Naive thymus-derived CD4-positive, alpha-beta T cell (primary cell): ENCODE measurements at regions not wholly inside any gene's neighbourhood (a gene's known extent, or its start where the extent isn't known, plus 50 kb on each side); places are given as distances from the start of the nearest gene placed in this dataset.

ENCODE experiments used
- ATAC-seq: fragments of 150-1000 bp; cut with Tn5 transposase; 2 replicates; pipeline ENCODE4 v1.10.0; 2021; ENCODE audit warnings: mild to moderate bottlenecking, moderate library complexity
- CTCF ChIA-PET: fragments of 350-600 bp; sonication (Branson Sonifier 250); formaldehyde crosslinking; loops from one replicate; lab custom pipeline; 2021; ENCODE audit warnings: antibody characterized with exemption; lab: Charles Lee
- POLR2A ChIA-PET: fragments of 350-600 bp; sonication (Branson Sonifier 250); formaldehyde crosslinking; loops from one replicate; lab custom pipeline; 2021; ENCODE audit warnings: antibody characterized with exemption, inconsistent platforms; lab: Charles Lee
- DNase-seq, 9 donors: peaks; one replicate each; pipeline versions ENCODE4 v3.0.0 to v3.0.0-alpha.2; 2020 to 2022; ENCODE audit warnings: mixed read lengths in 1 of 9
- H3K27ac ChIP-seq: one replicate; pipeline ENCODE4 v1.7.0; 2013; ENCODE audit warnings: mild to moderate bottlenecking, low read depth, low read length, moderate library complexity
- H3K27me3 ChIP-seq, 2 donors: one replicate each; pipeline ENCODE4 v1.7.0; 2013; ENCODE audit warnings: low read length in 2 of 2, mild to moderate bottlenecking in 2 of 2, moderate library complexity in 2 of 2; ENCODE audit not compliant: control insufficient read depth in 2 of 2, insufficient read depth in 2 of 2
- H3K36me3 ChIP-seq, 3 experiments: 1 replicate in 2 of 3; 2 replicates in 1 of 3; pipeline ENCODE4 v1.7.0; 2013; ENCODE audit warnings: low read length in 3 of 3, mild to moderate bottlenecking in 3 of 3, moderate library complexity in 1 of 3; ENCODE audit not compliant: insufficient read depth in 3 of 3, control insufficient read depth in 2 of 3
- H3K4me1 ChIP-seq, 2 donors: one replicate each; pipeline ENCODE4 v1.7.0; 2013; ENCODE audit warnings: low read length in 2 of 2, mild to moderate bottlenecking in 2 of 2, moderate library complexity in 1 of 2; ENCODE audit not compliant: control insufficient read depth in 2 of 2, insufficient read depth in 2 of 2
- H3K4me3 ChIP-seq: 2 replicates; pipeline ENCODE4 v1.7.0; 2013; ENCODE audit warnings: mild to moderate bottlenecking, low read length
- H3K9me3 ChIP-seq, 3 experiments: 1 replicate in 2 of 3; 2 replicates in 1 of 3; pipeline ENCODE4 v1.7.0; 2013; ENCODE audit warnings: low read length in 3 of 3; ENCODE audit not compliant: control insufficient read depth in 2 of 3
- H3K27ac Mint-ChIP-seq, 9 donors: one replicate each; pipeline ENCODE4 v1.8.0; 2020 to 2022; ENCODE audit warnings: mixed read lengths in 9 of 9, mild to moderate bottlenecking in 8 of 9, moderate library complexity in 5 of 9, inconsistent platforms in 2 of 9
- H3K27me3 Mint-ChIP-seq, 5 donors: one replicate each; pipeline ENCODE4 v1.8.0; 2021 to 2022; ENCODE audit warnings: mixed read lengths in 5 of 5, mild to moderate bottlenecking in 1 of 5
- H3K36me3 Mint-ChIP-seq, 5 donors: one replicate each; pipeline ENCODE4 v1.8.0; 2020 to 2022; ENCODE audit warnings: mixed read lengths in 5 of 5, mild to moderate bottlenecking in 3 of 5, inconsistent platforms in 1 of 5
- H3K4me1 Mint-ChIP-seq, 7 donors: one replicate each; pipeline ENCODE4 v1.8.0; 2020 to 2022; ENCODE audit warnings: mixed read lengths in 7 of 7, mild to moderate bottlenecking in 3 of 7, inconsistent platforms in 1 of 7
- H3K4me3 Mint-ChIP-seq, 10 donors: one replicate each; pipeline ENCODE4 v1.8.0; 2020 to 2022; ENCODE audit warnings: mild to moderate bottlenecking in 10 of 10, mixed read lengths in 10 of 10, moderate library complexity in 6 of 10, inconsistent platforms in 2 of 10
- H3K9me3 Mint-ChIP-seq, 11 donors: one replicate each; pipeline ENCODE4 v1.8.0; 2020 to 2022; ENCODE audit warnings: mixed read lengths in 11 of 11, mild to moderate bottlenecking in 4 of 11, inconsistent platforms in 1 of 11, moderate library complexity in 1 of 11
- intact Hi-C, 2 donors: fragments of 100-400 bp; cut with micrococcal nuclease; formaldehyde crosslinking; loops; one replicate each; pipeline ENCODE4 v1.15.1; 2023

DNA sequence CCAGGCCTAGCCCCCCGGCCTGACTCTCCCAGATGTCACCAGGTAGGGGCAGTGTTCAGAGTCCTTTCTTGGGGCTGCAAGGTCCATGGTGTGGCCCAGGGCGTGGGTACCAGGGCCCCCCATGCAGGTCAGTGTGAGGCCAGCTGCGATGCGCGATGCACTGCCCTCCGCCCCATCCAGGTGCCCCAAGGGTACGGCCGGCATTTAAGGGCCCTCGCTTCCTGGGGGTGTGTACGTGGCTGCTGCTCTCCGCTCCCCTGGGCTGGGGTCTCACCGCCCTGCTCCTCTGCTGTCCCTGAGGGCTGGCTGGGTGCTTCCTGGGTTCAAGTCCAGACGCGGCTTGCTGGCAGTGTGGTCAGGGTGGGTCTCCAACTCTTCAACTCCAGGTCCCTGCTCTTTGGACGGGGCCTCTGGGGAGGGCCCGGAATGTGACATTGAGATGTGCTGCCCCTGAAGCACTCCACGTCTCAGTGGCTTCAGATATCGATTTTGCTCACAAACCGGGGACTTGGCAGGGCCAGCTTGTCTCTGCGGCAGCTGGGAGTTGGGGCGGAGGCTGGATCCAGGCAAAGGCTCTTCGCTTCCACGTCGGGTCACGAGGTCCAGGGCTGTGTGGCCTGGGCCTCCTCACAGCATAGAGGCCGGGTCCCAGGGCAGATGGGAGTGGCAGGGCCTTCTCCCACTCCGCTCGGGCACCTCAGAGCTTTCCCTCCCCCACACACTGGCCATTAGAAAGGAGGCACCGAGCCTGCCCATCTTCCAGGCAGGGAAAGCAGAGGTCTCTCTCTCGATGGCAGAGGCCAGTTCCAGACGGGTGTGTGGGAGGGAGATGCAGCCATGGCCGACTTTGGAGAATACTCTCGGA lies 93.2 kb downstream of the UNCX start:
- ATAC-seq (no peak), DNase-seq (no peak)
- ChIA-PET CTCF (no interaction called here), POLR2A (no interaction called here)
- H3K9me3 Mint-ChIP-seq, result peaks cover 0 to 1% (median 0%) of the 10 kb centered on the region in 11 donors
- H3K4me1 Mint-ChIP-seq, result peaks cover 0 to 2% (median 0%) of the 10 kb centered on the region in 7 donors
- Histone ChIP-seq H3K36me3 (no peaks in the 10 kb centered on the region), H3K27me3 (no peaks in the 10 kb centered on the region), H3K27ac (no peak overlapping the region), H3K9me3 (no peaks in the 10 kb centered on the region), H3K4me3 (no peak overlapping the region), H3K4me1 (no peaks in the 10 kb centered on the region)
- peak overlapping the region in 1 of 9 donors; percentile 55 for H3K27ac Mint-ChIP-seq
- no peak overlapping the region for H3K4me3 Mint-ChIP-seq
- peaks cover 3 to 32% (median 5%) of the 10 kb centered on the region in 5 donors for H3K27me3 Mint-ChIP-seq
- intact Hi-C loops, result no loop called here
- H3K36me3 Mint-ChIP-seq, result no peaks in the 10 kb centered on the region

DNA sequence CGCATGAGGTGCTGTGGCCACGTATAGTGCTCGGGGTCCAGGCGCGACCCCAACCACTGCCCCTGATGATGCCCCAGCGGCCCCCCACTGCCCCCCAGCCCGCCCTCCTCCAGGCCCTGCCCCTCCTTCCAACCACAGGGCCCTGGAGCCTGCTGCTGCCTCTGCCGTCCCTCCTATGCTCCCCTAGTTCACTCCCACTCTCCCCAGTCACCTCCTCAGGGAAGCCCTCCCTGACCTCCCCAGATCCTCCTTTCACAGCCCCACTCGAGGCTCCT lies 93.8 kb downstream of the UNCX start:
- Histone ChIP-seq H3K27ac (no peak overlapping the region), H3K4me1 (no peaks in the 10 kb centered on the region), H3K4me3 (no peak overlapping the region), H3K36me3 (no peaks in the 10 kb centered on the region), H3K9me3 (no peaks in the 10 kb centered on the region), H3K27me3 (no peaks in the 10 kb centered on the region)
- POLR2A ChIA-PET, result no interaction called here
- H3K4me1 Mint-ChIP-seq, result peaks cover 0 to 2% (median 0%) of the 10 kb centered on the region in 7 donors
- no peaks in the 10 kb centered on the region for H3K36me3 Mint-ChIP-seq
- H3K9me3 Mint-ChIP-seq, result peaks cover 0 to 1% (median 0%) of the 10 kb centered on the region in 11 donors
- H3K4me3 Mint-ChIP-seq, result no peak overlapping the region
- CTCF ChIA-PET, result no interaction called here
- intact Hi-C loops, result no loop called here
- H3K27me3 Mint-ChIP-seq, result peaks cover 3 to 32% (median 5%) of the 10 kb centered on the region in 5 donors
- no peak for DNase-seq
- H3K27ac Mint-ChIP-seq, result no peak overlapping the region
- no peak for ATAC-seq

DNA sequence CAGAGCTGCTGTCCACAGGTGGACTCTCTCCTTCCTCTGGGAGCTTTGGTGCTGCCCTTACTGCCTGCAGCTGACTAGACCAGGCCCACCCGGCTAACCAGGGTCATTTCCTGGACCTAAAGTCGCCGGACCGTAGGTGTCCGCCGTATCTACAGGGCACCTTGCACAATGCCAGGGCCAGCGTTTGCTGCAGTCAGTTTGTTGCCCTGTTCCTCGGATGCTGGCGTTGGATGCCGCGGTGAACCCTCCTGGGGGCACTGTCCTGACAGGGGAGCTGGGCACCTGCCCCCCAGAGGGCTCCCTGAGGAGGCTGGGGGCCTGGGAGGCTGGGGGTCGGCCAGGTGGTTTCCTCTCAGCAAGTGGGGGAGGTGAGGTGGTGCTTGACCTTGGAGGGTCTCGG lies 96.6 kb downstream of the UNCX start:
- Histone ChIP-seq H3K27ac (no peak overlapping the region), H3K4me3 (no peak overlapping the region), H3K4me1 (no peaks in the 10 kb centered on the region), H3K9me3 (no peaks in the 10 kb centered on the region), H3K36me3 (no peaks in the 10 kb centered on the region), H3K27me3 (no peaks in the 10 kb centered on the region)
- ChIA-PET POLR2A (no interaction called here), CTCF (no interaction called here)
- H3K4me3 Mint-ChIP-seq, result no peak overlapping the region
- no peak overlapping the region for H3K27ac Mint-ChIP-seq
- DNase-seq (no peak), ATAC-seq (no peak)
- H3K4me1 Mint-ChIP-seq, result no peaks in the 10 kb centered on the region
- H3K36me3 Mint-ChIP-seq, result no peaks in the 10 kb centered on the region
- peaks cover 3 to 41% (median 16%) of the 10 kb centered on the region in 5 donors for H3K27me3 Mint-ChIP-seq
- intact Hi-C loops, result no loop called here
- peaks cover 0 to 7% (median 0%) of the 10 kb centered on the region in 11 donors for H3K9me3 Mint-ChIP-seq

DNA sequence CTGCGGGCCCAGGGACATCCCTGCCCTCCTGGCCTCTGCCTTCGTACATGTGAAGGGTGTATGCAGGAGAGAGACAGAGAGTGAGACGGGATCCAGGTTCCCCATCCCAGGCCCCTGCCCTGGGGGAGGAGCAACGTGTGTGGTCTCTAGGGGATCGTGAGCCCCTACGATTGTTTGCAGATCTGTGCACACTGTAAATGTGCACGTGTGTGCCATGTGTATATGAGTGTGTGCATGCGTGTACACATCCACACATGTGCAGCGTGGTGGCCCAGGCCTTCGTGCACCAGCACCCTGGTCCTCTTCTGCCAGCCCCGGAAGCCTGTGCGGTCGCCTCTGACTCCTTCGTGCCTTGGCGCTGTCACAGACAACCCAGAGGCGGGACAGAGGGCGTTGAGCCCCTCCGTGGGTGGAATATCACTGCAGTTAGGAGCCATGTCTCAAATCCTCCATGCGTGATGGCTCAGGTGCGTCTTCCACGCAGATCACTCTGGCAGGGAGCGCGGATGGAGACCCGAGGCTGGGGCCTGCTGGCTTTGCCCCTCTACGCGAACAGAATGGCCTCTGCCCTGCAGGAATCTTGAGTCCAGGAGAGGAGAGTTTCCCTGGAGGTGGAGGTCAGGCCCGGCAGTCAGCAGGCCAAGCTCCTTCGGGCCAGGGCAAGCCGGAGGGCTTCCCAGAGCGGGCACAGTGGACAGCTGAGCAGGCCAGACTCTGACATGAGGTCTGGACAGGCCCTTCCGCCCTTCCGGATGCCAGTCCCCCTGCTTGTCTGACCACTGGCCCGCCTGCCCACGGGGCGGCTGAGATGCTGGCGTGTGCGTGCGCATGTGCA lies 97.5 kb downstream of the UNCX start:
- DNase-seq (no peak), ATAC-seq (no peak)
- Mint-ChIP-seq H3K27ac (no peak overlapping the region), H3K4me3 (no peak overlapping the region), H3K27me3 (peaks cover 6 to 44% (median 15%) of the 10 kb centered on the region in 5 donors), H3K36me3 (no peaks in the 10 kb centered on the region), H3K9me3 (peaks cover 0 to 14% (median 2%) of the 10 kb centered on the region in 11 donors), H3K4me1 (no peaks in the 10 kb centered on the region)
- H3K4me1 ChIP-seq, result no peaks in the 10 kb centered on the region
- no peak overlapping the region for H3K4me3 ChIP-seq
- POLR2A ChIA-PET, result no interaction called here
- H3K27me3 ChIP-seq, result no peaks in the 10 kb centered on the region
- CTCF ChIA-PET, result no interaction called here
- no peaks in the 10 kb centered on the region for H3K9me3 ChIP-seq
- no peak overlapping the region for H3K27ac ChIP-seq
- intact Hi-C loops, result no loop called here
- H3K36me3 ChIP-seq, result no peaks in the 10 kb centered on the region

DNA sequence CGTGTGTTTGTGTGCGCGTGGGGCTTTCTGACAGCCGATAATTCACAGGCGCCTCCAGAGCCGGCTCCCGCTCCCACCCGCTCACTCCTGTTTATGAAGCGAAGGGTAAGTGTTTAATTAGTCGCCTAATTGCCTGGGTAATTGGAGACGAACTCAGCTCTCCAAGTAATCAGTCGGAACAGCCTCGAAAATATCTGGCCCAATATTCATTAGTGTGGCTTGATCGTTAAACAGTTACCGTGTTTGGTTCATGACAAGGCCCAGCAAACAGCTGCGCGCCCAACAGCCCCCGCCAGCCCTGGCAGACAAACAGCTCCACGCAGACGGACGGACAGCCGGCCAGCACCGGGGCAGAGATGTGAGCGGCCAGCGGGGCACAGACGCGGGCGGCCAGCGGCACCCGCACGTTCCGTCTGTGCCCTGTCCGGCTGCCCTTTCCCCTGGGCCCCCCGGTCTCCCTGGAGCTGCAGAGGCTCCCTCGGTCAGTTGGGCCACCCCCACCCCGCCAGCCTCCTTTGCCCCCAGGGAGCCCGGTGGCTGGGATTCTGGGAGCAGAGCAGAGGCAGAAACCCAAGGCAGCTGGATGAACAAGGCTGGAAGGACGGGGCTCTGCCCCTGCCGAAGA lies 98.2 kb downstream of the UNCX start:
- ChIA-PET POLR2A (no interaction called here), CTCF (no interaction called here)
- DNase-seq (no peak), ATAC-seq (no peak)
- no peaks in the 10 kb centered on the region for H3K36me3 ChIP-seq
- no peaks in the 10 kb centered on the region for H3K4me1 ChIP-seq
- H3K36me3 Mint-ChIP-seq, result no peaks in the 10 kb centered on the region
- no peak overlapping the region for H3K27ac ChIP-seq
- no peaks in the 10 kb centered on the region for H3K4me1 Mint-ChIP-seq
- no peaks in the 10 kb centered on the region for H3K27me3 ChIP-seq
- intact Hi-C loops, result no loop called here
- H3K27ac Mint-ChIP-seq, result no peak overlapping the region
- no peak overlapping the region for H3K4me3 ChIP-seq
- peaks cover 0 to 16% (median 8%) of the 10 kb centered on the region in 11 donors for H3K9me3 Mint-ChIP-seq
- no peaks in the 10 kb centered on the region for H3K9me3 ChIP-seq
- peaks cover 6 to 44% (median 17%) of the 10 kb centered on the region in 5 donors for H3K27me3 Mint-ChIP-seq
- no peak overlapping the region for H3K4me3 Mint-ChIP-seq

DNA sequence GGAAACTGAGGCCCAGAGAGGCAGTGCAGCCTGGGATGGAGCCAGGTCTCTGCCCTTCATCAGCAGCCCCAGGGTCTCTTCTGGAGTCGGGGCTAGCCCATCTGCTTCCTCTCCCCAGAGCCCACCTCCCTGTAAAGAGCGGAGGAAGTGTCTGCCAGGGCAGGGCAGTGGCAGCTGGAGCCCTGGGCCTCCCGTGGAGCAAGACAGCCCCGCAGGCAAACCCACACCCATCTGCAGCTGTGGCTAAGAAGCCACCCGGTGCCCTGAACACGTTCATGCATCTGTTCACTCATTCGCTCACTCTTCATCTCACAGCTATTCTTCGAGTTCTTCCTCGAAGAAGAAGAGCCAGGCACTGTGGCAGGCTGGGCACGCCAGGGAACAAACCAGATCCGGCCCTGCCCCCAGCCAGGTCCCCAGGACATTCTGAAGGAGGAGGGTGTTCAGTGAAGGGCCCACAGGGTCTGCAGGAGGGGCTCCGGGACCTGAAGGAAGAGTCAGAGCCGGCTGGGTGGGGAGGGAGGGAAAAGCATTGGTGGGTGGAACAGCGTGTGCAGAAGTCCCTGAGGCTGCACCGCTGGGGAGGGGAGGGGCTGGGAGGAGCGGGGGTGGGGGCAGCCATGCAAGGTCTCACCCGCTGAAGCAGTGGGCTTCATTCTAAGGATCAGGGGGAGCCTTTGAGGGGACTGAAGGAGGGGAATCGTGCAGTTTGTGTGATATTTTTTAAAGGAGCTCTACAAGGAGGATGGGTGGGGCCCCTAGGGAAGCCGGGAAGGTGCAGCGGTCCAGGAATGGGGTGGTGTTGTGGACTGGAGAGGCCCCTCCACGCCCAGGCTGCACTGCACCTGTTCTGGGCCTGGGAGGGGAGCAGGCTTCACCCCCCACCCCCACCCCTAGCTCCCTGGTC lies 99.1 kb downstream of the UNCX start:
- Mint-ChIP-seq H3K27me3 (peaks cover 6 to 40% (median 22%) of the 10 kb centered on the region in 5 donors), H3K4me1 (no peaks in the 10 kb centered on the region), H3K4me3 (no peak overlapping the region), H3K9me3 (peaks cover 0 to 25% (median 10%) of the 10 kb centered on the region in 11 donors), H3K36me3 (peaks cover 0 to 5% (median 0%) of the 10 kb centered on the region in 5 donors), H3K27ac (no peak overlapping the region)
- Histone ChIP-seq H3K4me1 (no peaks in the 10 kb centered on the region), H3K9me3 (no peaks in the 10 kb centered on the region), H3K27ac (no peak overlapping the region), H3K36me3 (no peaks in the 10 kb centered on the region), H3K4me3 (no peak overlapping the region), H3K27me3 (no peaks in the 10 kb centered on the region)
- ChIA-PET POLR2A (no interaction called here), CTCF (no interaction called here)
- intact Hi-C loops, result no loop called here
- DNase-seq (no peak), ATAC-seq (no peak)
